WTC11 (cell line): ENCODE measurements at regions not wholly inside any gene's neighbourhood (a gene's known extent, or its start where the extent isn't known, plus 50 kb on each side); places are given as distances from the start of the nearest gene placed in this dataset.

ENCODE experiments used
- NFE2L1 ChIP-seq: sonication (generic); formaldehyde crosslinking; IDR thresholded peaks from 2 replicates; pipeline ENCODE4 v1.8.1; 2023; ENCODE audit warnings: missing genetic modification reagents
- TF ChIP-seq, protein P1 (sequence below): fragments of 200-600 bp; IDR thresholded peaks from 2 replicates; pipeline ENCODE4 v1.8.0; 2022; ENCODE audit warnings: antibody characterized with exemption

DNA sequence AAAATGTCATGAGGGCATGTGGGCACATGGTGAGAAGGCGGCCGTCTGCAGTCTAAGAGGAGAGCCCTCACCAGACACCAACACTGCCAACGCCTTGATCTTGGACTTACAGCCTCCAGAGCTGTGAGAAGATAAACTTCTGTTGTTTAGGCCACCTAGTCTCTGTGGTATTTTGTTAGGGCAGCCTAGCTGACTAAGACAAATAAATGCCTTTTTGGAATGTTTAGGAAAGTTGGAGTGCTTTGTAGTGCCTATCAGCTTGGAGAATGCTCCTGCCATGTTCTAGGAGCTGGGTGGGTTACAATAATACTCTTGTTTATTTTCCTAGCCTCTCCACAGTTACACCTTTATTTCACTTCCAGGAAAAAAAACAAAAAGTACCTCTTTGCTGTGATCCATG is 92.0 kb downstream of the SPP2 start:
- TF ChIP-seq, protein P1, sequence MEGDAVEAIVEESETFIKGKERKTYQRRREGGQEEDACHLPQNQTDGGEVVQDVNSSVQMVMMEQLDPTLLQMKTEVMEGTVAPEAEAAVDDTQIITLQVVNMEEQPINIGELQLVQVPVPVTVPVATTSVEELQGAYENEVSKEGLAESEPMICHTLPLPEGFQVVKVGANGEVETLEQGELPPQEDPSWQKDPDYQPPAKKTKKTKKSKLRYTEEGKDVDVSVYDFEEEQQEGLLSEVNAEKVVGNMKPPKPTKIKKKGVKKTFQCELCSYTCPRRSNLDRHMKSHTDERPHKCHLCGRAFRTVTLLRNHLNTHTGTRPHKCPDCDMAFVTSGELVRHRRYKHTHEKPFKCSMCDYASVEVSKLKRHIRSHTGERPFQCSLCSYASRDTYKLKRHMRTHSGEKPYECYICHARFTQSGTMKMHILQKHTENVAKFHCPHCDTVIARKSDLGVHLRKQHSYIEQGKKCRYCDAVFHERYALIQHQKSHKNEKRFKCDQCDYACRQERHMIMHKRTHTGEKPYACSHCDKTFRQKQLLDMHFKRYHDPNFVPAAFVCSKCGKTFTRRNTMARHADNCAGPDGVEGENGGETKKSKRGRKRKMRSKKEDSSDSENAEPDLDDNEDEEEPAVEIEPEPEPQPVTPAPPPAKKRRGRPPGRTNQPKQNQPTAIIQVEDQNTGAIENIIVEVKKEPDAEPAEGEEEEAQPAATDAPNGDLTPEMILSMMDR = no peak
- no peak for TF ChIP-seq NFE2L1 (CRISPR knock-in tag)
